Ammon's horn (tissue), 1 donor: ENCODE measurements at regions not wholly inside any gene's neighbourhood (a gene's known extent, or its start where the extent isn't known, plus 50 kb on each side); places are given as distances from the start of the nearest gene placed in this dataset.

Source experiments
- DNase-seq: peaks from one replicate; pipeline ENCODE4 v3.0.0-alpha.2; 2016; ENCODE audit warnings: low spot score

DNA sequence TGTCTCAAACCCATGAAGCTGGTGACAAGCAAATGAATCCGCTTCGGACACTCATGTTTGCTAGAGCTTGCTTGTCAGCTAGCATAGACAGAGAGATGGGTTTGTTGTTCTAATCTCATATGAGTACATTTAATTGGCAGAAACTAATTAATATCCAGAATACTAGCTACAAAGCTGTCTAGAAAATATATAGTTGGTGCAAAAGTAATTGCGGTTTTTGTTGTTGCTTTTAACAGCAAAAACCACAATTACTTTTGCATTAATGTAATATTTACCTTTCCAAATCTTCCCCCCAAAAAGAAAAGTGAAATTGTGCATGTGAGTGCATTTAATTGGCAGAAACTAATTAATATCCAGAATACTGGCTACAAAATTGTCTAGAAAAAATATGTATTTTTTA lies 1115.2 kb downstream of the TDRD15 start:
- no peak for DNase-seq

DNA sequence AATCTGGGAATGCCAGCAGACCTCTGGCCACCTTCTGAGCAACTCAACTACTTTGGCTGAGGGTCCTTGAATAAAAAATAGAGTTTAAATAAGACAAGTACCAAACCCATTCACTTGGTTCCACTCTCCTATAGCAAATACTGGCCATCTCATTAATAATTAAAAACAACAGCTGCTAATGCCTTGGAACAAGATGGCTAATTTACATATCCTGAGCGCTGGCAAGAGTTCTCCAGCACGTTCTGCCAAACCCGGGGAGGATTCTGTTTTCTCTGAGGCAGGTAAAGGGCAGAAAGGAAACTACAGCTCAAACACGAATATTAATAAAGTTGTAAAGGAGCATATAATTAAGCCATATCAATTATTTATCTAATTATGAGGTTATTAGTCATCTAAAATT lies 1123.7 kb downstream of the TDRD15 start:
- DNase-seq: no peak

DNA sequence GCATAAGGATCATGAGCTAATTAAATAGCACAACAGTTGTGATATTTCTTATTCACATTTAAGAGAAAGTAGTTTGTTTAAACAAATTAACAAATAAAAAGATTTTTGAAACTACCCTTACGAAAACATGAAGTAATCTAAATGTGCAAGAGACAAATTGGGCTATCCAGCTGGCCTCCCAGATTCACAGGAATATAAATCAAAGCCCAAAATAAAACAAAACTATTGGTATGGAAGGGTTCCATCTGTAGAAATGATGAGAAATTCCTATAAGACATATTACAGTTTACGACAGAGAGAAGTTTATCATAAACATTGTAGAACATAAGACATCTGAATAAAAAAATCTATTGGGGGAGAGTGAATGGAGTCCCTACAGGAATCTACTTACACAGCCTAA lies 1125.1 kb downstream of the TDRD15 start:
- no peak for DNase-seq

DNA sequence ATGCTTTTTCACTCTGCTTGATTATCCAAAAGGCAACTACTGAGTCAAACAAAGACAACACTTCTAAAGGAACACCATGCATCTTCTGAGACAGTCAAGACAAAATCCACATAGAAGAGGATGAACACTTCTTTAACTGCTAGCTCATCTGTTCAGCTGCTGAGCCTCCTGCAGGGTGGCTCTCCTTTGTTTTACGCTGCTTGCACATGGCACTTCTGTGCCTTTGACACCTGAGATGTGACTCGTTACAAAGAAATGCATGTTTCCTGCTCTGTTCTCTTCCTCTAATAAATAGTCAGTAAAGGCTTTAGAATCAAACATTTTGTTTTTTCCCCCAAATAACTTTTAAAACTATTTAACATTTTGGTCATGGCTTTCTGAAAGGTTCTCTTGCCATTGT lies 1129.4 kb downstream of the TDRD15 start:
- no peak for DNase-seq

DNA sequence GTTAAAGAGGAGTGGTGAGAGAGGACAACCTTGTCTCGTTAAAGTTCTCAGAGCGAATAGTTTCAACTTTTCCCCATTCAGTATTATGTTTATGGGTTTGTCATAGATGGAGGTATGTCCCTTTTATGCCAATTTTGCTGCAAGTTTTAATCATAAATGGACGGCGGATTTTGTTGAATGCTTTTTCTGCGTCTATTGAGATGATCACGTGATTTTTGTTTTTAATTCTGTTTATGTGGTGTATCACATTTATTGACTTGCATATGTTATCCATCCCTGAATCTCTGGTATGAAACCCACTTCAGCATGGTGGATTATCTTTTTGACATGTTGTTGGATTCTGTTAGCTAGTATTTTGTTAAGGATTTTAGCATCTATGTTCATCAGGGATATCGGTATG lies 1123.8 kb upstream of the KLHL29 start:
- no peak for DNase-seq

DNA sequence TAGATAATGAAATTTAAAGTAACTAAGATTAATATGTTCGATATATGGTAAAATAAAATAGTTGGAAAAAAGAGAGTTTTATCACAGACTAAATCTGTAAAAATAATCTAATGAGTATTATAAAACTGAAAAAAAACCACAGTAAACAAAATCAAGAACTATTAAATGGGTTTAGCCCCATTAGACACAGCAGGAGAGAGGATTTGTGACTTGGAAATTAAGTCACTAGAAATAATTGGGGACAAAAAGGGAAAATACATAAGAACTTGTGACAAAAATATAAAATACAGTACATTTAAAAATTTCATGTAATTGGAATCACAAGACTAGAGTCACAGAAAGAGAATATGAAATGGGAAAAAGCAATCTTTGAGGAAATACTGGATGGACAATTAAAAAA lies 1114.6 kb upstream of the KLHL29 start:
- DNase-seq: no peak

DNA sequence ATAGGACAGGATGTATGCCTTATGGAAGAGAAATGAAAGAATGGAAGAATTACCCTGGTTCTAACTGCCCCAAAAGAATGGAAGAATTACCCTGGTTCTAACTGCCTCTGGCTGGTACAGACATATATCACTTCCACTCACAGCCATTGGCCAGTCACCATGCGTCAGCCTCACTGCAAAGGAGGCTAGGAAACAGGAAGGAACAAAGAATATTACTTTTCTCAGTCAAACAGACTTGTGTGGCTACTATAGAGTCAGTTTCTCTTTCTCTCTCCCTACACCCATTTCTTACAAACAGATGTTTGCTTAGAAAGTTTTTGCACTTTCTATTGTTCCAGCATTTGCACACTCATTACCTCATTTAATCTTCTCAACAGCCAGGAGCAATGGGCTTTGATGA lies 1111.1 kb upstream of the KLHL29 start:
- no peak for DNase-seq

DNA sequence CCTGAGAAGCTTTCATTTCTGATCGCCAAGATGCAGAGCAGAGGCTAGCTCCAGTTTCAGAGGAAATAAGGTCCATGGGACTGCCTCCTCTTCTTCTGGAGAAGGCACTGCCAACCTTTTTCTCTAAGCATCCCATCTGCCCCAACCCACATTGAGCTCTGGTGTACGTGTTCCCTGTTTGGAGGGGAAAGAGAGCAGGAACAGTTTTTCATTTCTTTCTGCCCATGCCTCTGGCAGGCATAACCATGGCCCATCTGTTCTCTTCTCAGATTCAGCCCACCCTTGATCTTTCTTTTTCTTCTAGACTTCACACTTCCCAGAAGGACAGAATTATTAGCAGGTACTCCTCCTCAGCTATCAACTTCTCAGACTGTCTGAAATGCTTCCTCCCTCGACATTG lies 1110.3 kb upstream of the KLHL29 start:
- peak; percentile 20 for DNase-seq

DNA sequence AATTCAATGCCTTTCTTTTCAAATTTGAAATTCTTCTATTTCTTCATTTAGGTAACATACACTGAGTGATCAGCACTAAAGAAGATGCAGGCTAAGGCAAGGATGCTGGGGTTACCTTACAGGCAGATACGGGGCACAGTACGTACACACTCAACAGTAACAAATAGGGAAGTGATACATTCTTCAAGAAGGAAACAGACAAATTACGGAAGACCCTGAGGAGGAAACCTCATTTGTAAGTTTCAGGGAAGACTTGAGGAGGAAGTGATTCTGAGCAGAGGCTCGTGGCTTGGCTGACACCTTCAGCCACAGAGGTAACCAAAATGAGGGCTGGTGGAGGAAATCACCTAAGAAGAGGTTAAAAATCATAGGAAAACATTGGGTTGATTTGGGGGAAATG lies 1108.3 kb upstream of the KLHL29 start:
- DNase-seq: no peak

DNA sequence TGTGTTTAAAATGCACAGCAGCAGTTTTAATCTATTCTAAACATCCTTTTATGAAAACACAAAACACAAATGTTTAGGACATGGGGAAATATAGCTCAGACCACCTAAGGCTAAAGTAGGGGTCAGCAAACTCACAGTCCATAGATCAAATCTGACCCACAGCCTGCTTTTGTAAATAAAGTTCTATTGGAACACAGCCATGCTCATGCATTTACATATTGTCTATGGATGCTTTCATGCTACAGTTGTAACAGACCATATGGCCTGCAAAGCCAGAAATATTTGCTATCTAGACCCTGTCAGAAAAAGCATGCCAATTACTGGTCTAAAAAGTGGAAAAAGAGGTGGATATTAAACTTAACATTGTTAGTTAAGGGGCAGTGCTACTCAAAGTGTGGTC lies 1105.4 kb upstream of the KLHL29 start:
- DNase-seq: no peak

DNA sequence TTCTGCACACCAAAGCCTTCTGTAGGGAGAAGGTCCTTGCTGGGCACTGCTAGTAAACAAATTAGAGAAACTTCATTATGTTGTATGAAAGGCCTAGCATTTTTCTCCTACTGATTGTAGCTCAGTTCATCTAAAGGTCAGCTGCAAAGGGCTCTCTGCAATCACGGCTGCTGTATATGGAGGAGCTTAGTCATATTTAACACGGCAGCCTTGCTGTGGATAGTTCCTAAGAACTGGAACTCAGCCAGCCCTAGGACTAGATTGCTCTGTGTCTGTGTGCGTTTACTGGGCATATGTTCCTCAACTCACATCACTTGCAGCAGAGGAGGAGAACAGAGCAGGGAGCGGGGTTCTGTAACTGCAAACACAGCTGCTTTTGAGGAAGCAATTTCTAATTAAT lies 1103.9 kb upstream of the KLHL29 start:
- peak; percentile 49 for DNase-seq

DNA sequence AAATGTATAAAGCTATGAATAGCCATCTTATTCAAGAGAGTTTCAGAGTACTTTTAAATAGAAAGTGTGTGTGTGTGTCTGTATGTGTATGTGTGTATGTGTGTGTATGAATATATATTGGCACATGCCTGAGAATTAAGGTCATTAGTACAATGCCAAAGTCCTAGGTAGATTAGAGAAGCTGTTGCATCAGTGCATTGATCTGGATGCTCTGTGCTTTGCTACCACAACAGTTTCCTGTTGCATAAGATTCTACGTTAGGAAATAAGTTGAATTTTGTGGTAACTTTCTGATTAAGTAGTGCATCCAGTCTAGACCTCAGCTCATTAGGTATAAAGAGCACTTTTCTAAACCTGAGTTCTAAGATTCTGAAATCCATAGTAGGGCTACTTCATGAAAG lies 1102.8 kb upstream of the KLHL29 start:
- DNase-seq: no peak

DNA sequence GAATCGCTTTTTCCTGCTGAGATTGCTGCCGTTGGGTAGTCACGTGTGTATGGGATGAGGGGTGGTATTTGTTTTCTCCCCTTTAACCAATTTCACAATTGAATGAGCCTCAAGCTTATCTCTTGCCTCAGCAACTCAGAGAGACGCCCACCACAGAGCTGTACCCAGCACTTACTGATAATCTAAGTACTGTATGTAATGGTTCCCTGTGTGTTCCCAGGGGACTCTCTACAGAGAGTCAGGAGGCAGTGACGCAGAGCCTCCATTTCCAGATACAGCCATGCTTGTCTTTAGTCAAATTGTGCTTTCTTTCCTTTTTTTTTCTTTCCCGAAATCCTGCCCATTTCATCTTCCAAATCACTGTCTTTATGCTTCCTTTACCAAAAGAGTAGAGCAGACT lies 1102.1 kb upstream of the KLHL29 start:
- DNase-seq: no peak

DNA sequence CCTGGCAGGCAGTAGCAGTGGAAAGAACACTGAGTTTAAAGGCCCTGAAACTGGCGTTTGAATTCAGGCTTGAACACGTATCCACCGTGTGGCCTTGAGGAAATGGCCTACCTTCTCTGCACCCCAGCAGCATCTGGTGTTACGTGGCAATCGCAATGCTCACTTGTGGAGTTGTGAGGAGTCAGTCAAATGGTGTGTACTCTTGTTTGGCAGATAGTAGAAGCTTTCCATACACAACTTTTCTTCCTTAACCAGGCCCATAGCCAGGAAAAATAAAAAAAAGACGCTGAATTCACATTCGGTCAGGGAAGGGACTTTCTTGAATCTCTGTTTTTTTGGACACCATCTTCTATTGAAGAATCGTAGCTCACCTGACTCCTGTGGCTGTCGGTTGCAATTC lies 1101.5 kb upstream of the KLHL29 start:
- no peak for DNase-seq

DNA sequence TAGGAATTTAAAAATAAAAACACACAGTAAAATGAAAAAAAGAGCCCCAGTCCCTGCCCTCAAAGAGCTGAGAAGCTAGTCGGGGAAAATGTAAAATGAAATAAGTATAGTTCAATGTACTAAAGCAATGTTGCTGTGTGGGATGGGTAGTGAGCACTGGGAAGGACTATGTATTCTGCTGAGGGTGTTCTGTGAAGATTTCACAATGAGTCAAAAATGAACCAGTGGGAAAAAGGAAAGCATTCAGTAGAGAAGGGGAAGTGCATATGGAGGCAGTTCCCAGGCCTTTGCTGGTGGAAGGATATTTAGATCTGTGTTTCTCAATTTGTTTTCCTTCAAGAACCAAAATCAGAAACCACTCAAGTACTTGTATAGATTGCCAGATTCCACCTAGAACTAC lies 1094.7 kb upstream of the KLHL29 start:
- DNase-seq: no peak

DNA sequence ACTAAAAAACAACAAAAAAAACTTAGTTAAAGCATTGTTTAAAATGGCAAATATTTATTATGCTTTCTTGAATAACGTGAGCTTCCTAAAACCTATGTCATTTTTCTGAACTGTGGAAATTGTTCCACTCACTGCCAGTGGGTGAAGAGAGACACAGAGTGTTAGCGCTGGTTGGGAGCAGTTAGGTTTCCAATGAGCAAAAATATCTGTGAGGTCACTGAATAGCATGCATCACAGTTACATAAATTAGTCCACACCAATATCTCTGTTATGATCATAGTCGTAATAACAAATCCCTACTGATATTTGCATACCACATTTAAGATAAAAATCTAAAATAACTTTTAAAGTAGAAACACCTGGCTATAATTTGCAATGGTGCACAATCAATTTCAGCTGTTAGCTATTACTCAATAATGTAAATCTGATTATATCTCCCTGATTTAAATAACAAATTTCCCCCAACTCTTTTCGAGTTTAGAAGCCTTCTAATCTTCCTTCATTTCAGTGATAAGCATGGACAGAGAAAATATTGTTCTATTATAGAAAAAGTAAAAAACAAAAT lies 1094.0 kb upstream of the KLHL29 start:
- no peak for DNase-seq

DNA sequence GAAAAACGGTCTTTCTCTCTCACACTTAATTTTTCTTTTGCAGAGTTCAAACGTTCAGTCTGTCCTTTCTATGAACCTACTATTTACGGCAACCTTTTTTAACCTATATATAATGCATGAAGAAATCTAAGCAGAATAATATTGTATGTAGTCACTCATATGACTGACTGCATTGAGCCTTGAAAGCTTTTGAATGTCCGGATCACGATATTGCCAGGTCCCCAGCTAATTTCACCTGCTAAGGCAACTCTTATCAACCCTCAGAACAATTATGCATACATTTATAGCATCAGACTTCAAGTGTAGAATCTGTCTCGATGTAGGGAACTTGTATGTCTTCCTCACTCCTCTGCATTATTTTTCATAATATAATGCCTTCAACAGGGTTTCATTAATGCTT lies 1083.8 kb upstream of the KLHL29 start:
- no peak for DNase-seq

DNA sequence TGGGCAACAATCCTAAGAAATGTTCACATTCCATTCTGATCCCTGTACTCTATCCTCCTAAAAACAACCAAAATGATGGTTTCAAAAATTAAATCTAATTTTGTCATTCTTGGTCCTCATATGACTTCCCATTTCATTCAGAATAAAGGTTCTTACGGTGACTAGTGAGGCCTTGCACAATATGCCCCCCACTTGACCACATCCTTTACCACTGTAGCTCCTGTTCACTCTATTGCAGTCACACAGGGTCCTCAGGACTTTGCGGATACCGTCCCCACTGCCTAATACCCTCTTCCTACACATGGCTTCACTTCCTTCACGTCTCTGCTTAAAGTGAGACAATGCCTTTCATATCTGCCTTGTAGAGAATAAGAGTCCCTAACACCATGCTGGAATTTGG lies 1058.7 kb upstream of the KLHL29 start:
- DNase-seq: no peak

DNA sequence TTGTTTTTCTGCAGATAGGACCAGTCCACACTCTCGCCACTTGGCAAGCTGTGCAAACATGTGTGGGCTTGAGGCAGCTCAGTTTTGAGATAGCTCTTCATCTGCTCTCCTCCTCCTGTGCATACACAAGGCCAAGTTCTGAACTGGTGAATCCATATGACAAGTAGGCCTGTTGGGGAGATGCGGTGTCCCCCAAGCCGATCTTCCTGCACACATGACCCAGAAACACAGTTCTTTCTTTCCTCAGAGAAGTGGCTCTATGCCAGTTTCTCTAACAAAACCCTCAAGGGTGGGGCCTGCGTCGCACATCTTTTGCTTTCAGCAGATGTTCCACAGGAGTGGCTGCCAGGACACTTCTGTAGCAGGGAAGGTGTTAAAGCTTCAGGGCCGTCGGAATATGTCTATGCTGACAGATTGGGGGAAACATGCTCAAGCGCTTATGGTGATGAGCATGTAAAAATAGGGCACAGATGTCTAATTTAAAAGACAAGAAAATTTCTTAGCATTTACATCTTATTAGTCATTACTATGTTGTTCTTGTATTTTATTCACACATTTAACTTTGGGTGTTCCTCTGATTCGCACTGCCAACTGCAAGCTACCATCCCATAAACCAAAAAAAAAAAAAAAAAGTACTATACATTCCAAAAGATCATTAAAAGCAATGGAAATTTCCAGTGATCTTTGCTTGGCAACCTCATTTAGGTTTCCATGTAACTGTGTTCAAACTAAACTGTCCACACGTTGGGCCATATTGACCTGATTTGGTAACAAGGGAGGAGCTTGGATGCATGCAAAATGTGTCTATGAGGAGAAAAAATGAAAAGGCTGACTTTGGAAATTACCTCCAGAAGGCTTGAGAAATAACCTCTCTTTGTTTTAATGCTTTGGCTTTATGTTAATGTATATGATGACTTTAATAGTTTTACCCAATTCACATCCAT lies 1055.5 kb upstream of the KLHL29 start:
- DNase-seq: peak; percentile 15

DNA sequence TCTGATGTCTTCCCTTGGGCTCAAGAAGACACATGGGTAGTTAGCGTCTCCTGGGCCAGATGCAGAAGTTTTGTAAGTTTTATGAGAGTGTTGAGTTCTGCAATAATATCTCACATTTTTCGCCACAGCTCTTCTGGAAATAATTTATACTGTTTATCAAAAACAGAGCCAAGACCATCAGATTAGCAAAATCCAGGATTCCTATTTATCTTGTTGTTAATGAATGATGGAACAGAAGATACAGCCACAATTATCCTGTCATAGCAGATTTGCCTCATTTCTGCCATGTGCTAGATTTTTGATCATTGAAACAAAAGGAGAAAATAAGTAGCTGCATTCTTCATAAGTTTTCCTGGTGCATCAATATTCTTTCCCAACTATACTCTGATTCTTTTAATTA lies 1048.6 kb upstream of the KLHL29 start:
- DNase-seq: no peak

DNA sequence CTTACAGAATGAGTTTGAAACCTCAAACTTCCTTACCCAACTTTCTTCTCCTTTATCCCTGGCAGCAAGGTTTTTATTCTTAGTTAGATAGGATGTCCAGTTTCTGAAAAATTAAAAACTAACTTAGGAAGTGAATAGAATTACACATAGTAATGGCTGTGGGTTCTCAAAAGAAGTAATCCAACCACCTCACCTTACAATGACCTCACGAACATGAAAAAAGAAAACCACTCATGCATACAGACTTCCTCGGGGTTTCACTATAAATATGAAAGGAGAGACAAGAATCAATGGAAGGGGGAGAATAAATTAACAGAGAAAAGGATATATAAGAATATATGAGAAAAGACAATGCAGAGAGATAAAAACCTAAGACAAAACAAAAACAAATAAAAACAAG lies 1044.3 kb upstream of the KLHL29 start:
- DNase-seq: no peak

DNA sequence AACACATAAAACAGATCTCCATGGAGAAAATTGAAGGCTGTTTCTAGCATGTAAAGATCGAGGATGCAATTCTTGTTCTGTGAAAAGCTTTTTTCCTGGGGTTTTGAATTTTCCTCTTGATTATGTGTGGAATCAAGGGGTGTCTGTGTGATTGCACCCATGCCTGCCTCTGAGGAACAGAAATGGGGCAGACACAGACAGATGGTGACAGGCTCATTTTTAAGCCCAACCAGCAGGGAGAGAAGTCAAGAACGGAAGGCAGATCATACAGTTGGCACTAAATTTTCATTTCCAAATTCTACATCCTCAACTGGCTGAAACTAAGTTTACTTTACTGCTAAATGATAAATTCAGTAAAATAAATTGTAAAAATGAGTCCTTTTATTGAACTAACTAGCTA lies 1037.7 kb upstream of the KLHL29 start:
- DNase-seq: peak; percentile 5

DNA sequence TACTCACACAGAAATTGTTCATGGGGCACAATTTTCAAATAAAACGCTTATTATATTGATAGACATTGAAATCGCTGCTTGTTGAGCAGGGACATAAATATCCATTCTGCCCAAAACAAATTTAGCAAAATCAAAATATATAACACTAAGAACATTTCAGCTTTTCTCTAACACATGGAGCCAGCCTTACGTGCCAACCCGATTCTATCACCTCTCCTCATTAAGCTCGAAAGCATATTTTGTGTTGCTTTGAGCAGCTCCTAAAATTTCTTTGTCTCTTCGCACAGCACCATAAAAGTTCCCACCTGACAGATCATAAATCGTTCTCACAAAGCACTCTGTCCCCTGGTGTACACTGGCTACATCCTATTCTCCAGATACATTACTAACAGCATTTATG lies 1034.4 kb upstream of the KLHL29 start:
- no peak for DNase-seq
